H1 (cell line): ENCODE measurements at regions not wholly inside any gene's neighbourhood (a gene's known extent, or its start where the extent isn't known, plus 50 kb on each side); places are given as distances from the start of the nearest gene placed in this dataset.
"Not testable (repeated sequence)": the region's sequence is repeated elsewhere in the genome, so short reads cannot be mapped to it uniquely, and the experiment has no call there.

Experiments used
- CTCF ChIA-PET: fragments of 300-600 bp; sonication (Branson Sonifier 250); formaldehyde crosslinking; loops from one replicate; lab custom pipeline; 2021; ENCODE audit not compliant: partially characterized antibody; lab: Charles Lee
- POLR2A ChIA-PET: fragments of 300-600 bp; sonication (Branson Sonifier 250); formaldehyde crosslinking; loops from one replicate; lab custom pipeline; 2021; ENCODE audit warnings: inconsistent platforms; ENCODE audit not compliant: partially characterized antibody; lab: Charles Lee
- DNase-seq, 2 experiments: peaks; one replicate each; pipeline versions ENCODE4 v3.0.0 to v3.0.0-alpha.2; 2010 to 2022; ENCODE audit warnings: low spot score in 2 of 2, low read depth in 1 of 2, mixed read lengths in 1 of 2
- FAIRE-seq: peaks from 2 replicates; lab custom pipeline; 2011; peaks lifted over from hg19 to GRCh38; lab: Jason Lieb, UNC
- H2AFZ ChIP-seq: 2 replicates; pipeline ENCODE4 v1.8.1; 2012; ENCODE audit warnings: low read length, inconsistent platforms
- H2AK5ac ChIP-seq: 2 replicates; pipeline ENCODE4 v1.6.1; 2013; ENCODE audit warnings: low read depth, low read length
- H2BK120ac ChIP-seq: replicated peaks from 2 replicates; pipeline ENCODE3; 2013; ENCODE audit warnings: low read depth, low read length, inconsistent platforms
- H2BK12ac ChIP-seq: 2 replicates; pipeline ENCODE4 v1.6.1; 2013; ENCODE audit warnings: low read depth, low read length
- H2BK15ac ChIP-seq: 2 replicates; pipeline ENCODE4 v1.6.1; 2013; ENCODE audit warnings: low read length
- H2BK20ac ChIP-seq: 2 replicates; pipeline ENCODE4 v1.6.1; 2013; ENCODE audit warnings: low read length
- H2BK5ac ChIP-seq: 2 replicates; pipeline ENCODE4 v1.6.1; 2013; ENCODE audit warnings: low read depth, low read length
- H3K14ac ChIP-seq: 2 replicates; pipeline ENCODE4 v1.6.1; 2013; ENCODE audit warnings: inconsistent platforms; ENCODE audit not compliant: insufficient read length
- H3K18ac ChIP-seq: 2 replicates; pipeline ENCODE4 v1.6.1; 2013; ENCODE audit warnings: low read length; ENCODE audit errors: extremely low read depth
- H3K23ac ChIP-seq: 2 replicates; pipeline ENCODE4 v1.6.1; 2013; ENCODE audit warnings: inconsistent platforms; ENCODE audit not compliant: insufficient read length
- H3K23me2 ChIP-seq: 2 replicates; pipeline ENCODE4 v1.6.1; 2013; ENCODE audit warnings: low read depth, low read length
- H3K27ac ChIP-seq: 2 replicates; pipeline ENCODE4 v1.6.1; 2011; ENCODE audit warnings: low read depth, low read length, inconsistent platforms
- H3K27me3 ChIP-seq, 4 experiments: replicated peaks in 1 of 4; 1 replicate in 1 of 4; 2 replicates in 3 of 4; pipeline versions ENCODE4 v1.6.1 to v1.8.1; 2011 to 2013; ENCODE audit warnings: low read length in 3 of 4, mild to moderate bottlenecking in 3 of 4, inconsistent platforms in 2 of 4, mixed read lengths in 2 of 4, moderate library complexity in 1 of 4; ENCODE audit not compliant: control insufficient read depth in 3 of 4, insufficient read depth in 3 of 4; ENCODE audit errors: extremely low read depth in 1 of 4
- H3K36me3 ChIP-seq, 4 experiments: 2 replicates each; pipeline versions ENCODE4 v1.6.1 to v1.8.1; 2011 to 2013; ENCODE audit warnings: mild to moderate bottlenecking in 4 of 4, low read length in 3 of 4, moderate library complexity in 2 of 4, control low read depth in 1 of 4, inconsistent platforms in 1 of 4; ENCODE audit not compliant: insufficient read depth in 4 of 4, control insufficient read depth in 2 of 4
- H3K4ac ChIP-seq: replicated peaks from 2 replicates; pipeline ENCODE3; 2013; ENCODE audit warnings: low read length, low read depth, mixed read lengths, inconsistent platforms; ENCODE audit not compliant: insufficient read length
- H3K4me1 ChIP-seq, 4 experiments: replicated peaks in 1 of 4; 1 replicate in 1 of 4; 2 replicates in 3 of 4; pipeline versions ENCODE4 v1.6.1 to v1.8.1; 2011 to 2013; ENCODE audit warnings: low read length in 3 of 4, inconsistent platforms in 2 of 4, mixed read lengths in 1 of 4; ENCODE audit not compliant: insufficient read depth in 4 of 4, control insufficient read depth in 3 of 4
- H3K4me2 ChIP-seq, 2 experiments: 2 replicates each; pipeline versions ENCODE4 v1.6.1 to v1.8.1; 2011 to 2013; ENCODE audit warnings: low read depth in 2 of 2, low read length in 2 of 2, control low read depth in 1 of 2, inconsistent platforms in 1 of 2, mild to moderate bottlenecking in 1 of 2; ENCODE audit not compliant: insufficient read depth in 1 of 2
- H3K4me3 ChIP-seq, 4 experiments: fragments of 200-600, 300-600 bp in 1 of 4; sonication (generic), shearing (Covaris generic), sonication (Bioruptor Twin) in 1 of 4; 2 replicates each; pipeline versions ENCODE4 v1.5.1 to v1.8.1; 2011 to 2016; ENCODE audit warnings: low read length in 4 of 4, low read depth in 3 of 4, control low read depth in 2 of 4, inconsistent platforms in 2 of 4, mild to moderate bottlenecking in 2 of 4, mixed read lengths in 1 of 4, moderate library complexity in 1 of 4; ENCODE audit not compliant: insufficient read depth in 2 of 4; ENCODE audit errors: extremely low read depth in 1 of 4
- H3K56ac ChIP-seq: replicated peaks from 2 replicates; pipeline ENCODE3; 2013; ENCODE audit warnings: low read depth, mild to moderate bottlenecking, mixed read lengths, low read length, inconsistent platforms; ENCODE audit not compliant: insufficient read length
- H3K79me1 ChIP-seq: 2 replicates; pipeline ENCODE4 v1.6.1; 2013; ENCODE audit warnings: low read depth, low read length, control low read depth
- H3K79me2 ChIP-seq, 2 experiments: 2 replicates each; pipeline versions ENCODE4 v1.6.1 to v1.8.1; 2012 to 2013; ENCODE audit warnings: low read length in 2 of 2, mild to moderate bottlenecking in 2 of 2, inconsistent platforms in 1 of 2; ENCODE audit not compliant: insufficient read depth in 2 of 2, control insufficient read depth in 1 of 2
- H3K9ac ChIP-seq, 4 experiments: replicated peaks in 1 of 4; 1 replicate in 1 of 4; 2 replicates in 3 of 4; pipeline versions ENCODE4 v1.6.1 to v1.8.1; 2011 to 2013; ENCODE audit warnings: low read depth in 3 of 4, low read length in 3 of 4, control low read depth in 2 of 4, mild to moderate bottlenecking in 2 of 4, moderate library complexity in 2 of 4, inconsistent platforms in 1 of 4; ENCODE audit errors: extremely low read depth in 1 of 4
- H3K9me3 ChIP-seq, 2 experiments: 2 replicates each; pipeline versions ENCODE4 v1.6.1 to v1.8.1; 2012 to 2013; ENCODE audit warnings: mild to moderate bottlenecking in 2 of 2, moderate library complexity in 2 of 2, control low read depth in 1 of 2, inconsistent platforms in 1 of 2, low read depth in 1 of 2, low read length in 1 of 2, mixed read lengths in 1 of 2; ENCODE audit not compliant: insufficient read depth in 2 of 2
- H4K20me1 ChIP-seq, 2 experiments: replicated peaks in 1 of 2; 2 replicates each; pipeline versions ENCODE3 to v1.8.1; 2011 to 2013; ENCODE audit warnings: inconsistent platforms in 2 of 2, low read length in 2 of 2, mild to moderate bottlenecking in 1 of 2; ENCODE audit not compliant: insufficient read depth in 2 of 2, control insufficient read depth in 1 of 2
- H4K5ac ChIP-seq: 2 replicates; pipeline ENCODE4 v1.6.1; 2013; ENCODE audit warnings: low read length, low read depth, mixed read lengths, inconsistent platforms; ENCODE audit not compliant: insufficient read length
- H4K8ac ChIP-seq: 2 replicates; pipeline ENCODE4 v1.8.0; 2013; ENCODE audit warnings: mild to moderate bottlenecking, moderate library complexity, low read length, inconsistent platforms; ENCODE audit not compliant: insufficient read depth; ENCODE audit errors: extremely low read depth
- H4K91ac ChIP-seq: replicated peaks from 2 replicates; pipeline ENCODE3; 2013; ENCODE audit warnings: low read length, mixed read lengths, inconsistent platforms; ENCODE audit not compliant: insufficient read length
- POLR2A ChIP-seq, 2 experiments: IDR thresholded peaks; 1 replicate in 1 of 2; 2 replicates in 1 of 2; pipeline ENCODE4 v1.6.1; 2011; ENCODE audit warnings: low read depth in 2 of 2, low read length in 2 of 2, mild to moderate bottlenecking in 2 of 2; ENCODE audit errors: control extremely low read depth in 1 of 2
- POLR2AphosphoS5 ChIP-seq: IDR thresholded peaks from 2 replicates; pipeline ENCODE4 v1.6.1; 2011; ENCODE audit warnings: low read depth, low read length
- TAF1 ChIP-seq: IDR thresholded peaks from 2 replicates; pipeline ENCODE4 v1.6.1; 2011; ENCODE audit warnings: mild to moderate bottlenecking, low read depth, low read length
- WGBS, 2 experiments: shearing (Covaris generic) in 1 of 2; methylation state at CpG; one replicate each; pipeline versions ENCODE4 v1.1.6 to v1.1.7; 2013 to 2015; ENCODE audit warnings: low lambda C conversion rate in 2 of 2, mixed read lengths in 2 of 2, inconsistent platforms in 1 of 2, low coverage in 1 of 2, missing lambda C conversion rate in 1 of 2; ENCODE audit not compliant: insufficient replicate concordance in 2 of 2, insufficient coverage in 1 of 2, insufficient read length in 1 of 2; ENCODE audit errors: extremely low coverage in 1 of 2, missing lambda C conversion rate in 1 of 2; 5-methylcytosine and 5-hydroxymethylcytosine counted together

DNA sequence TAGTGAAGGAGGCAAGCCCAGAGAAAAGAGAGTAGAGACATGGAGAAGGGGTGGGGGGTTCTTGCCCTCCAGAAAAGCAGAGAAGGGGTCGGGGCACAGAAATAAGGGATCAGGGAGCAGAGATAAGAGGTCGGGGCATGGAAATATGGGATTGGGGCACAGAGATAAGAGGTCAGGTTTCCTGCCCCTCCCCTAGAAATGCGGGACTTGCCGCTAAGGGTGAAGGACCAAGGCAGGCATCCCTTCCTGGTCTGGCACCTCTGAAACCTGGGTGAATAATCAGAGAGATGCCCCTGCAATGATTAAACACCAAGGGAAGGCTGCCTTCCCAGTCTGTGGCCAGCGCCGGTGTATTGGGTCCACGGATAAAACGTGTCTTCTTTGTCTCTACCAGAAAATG is 584.5 kb upstream of the MDGA2 start:
- DNase-seq, H2BK120ac ChIP-seq, H2BK20ac ChIP-seq, H3K27me3 ChIP-seq, H2AK5ac ChIP-seq, H3K4me1 ChIP-seq, H3K79me1 ChIP-seq, FAIRE-seq, H2AFZ ChIP-seq, CTCF ChIA-PET, H2BK12ac ChIP-seq, H3K4ac ChIP-seq, H3K56ac ChIP-seq, H4K8ac ChIP-seq, H3K14ac ChIP-seq, H3K9me3 ChIP-seq, H4K20me1 ChIP-seq, H4K91ac ChIP-seq, H2BK15ac ChIP-seq, H3K23ac ChIP-seq: not testable (repeated sequence)
- H3K4me3 ChIP-seq, result peak overlapping the region; percentile 55 to 70 (median 66)
- peak overlapping the region; percentile 83; the same call in 1 of the 2 replicates for H2BK5ac ChIP-seq
- H3K18ac ChIP-seq, result peak overlapping the region; percentile 42; the same call in 1 of the 2 replicates
- peak overlapping the region; percentile 56 to 80 (median 70) for H3K9ac ChIP-seq
- H3K4me2 ChIP-seq, result peak overlapping the region; percentile 58 to 87
- peak overlapping the region; percentile 41; the same call in 1 of the 2 replicates for H3K27ac ChIP-seq
- POLR2A ChIA-PET, result interaction anchor here (1.0 to 1.7 kb wide), 6 partner anchors 9 to 134 kb away, joined by 3 to 5 read pairs (median 4); no protein-coding TSS in a partner anchor
- H3K79me2 ChIP-seq, result peaks cover 24 to 74% of the 10 kb centered on the region in 2 experiments
- 1% methylated on average over 7 of the region's 8 CpGs; no CpG with 5 or more reads in 1 of the 2 experiments for WGBS, 2 experiments
- peaks cover 0 to 28% (median 4%) of the 10 kb centered on the region in 4 experiments; a peak in 4 of 8 replicates for H3K36me3 ChIP-seq
- 0 out of 2 replicates have a peak, but pooled peaks have one; percentile 20 for TF ChIP-seq TAF1
- TF ChIP-seq POLR2A (IDR thresholded peaks at IDR 0.05; ENCODE audit: control extremely low read depth in 1 of 2, low read depth in 2 of 2, low read length in 2 of 2), result peak in 1 of 2 experiments; percentile 54; a peak in 1 of 3 replicates
- TF ChIP-seq POLR2AphosphoS5, result peak; percentile 65; the same call in 1 of the 2 replicates
- H4K5ac ChIP-seq, result peak overlapping the region; percentile 2
- peaks cover 10% of the 10 kb centered on the region; the same call in 1 of the 2 replicates for H3K23me2 ChIP-seq
